Activated T-helper 1 cell treated with anti-CD3 and anti-CD28 coated beads, Interleukin-2, amount 50 U/mL, for 16 hours (primary cell): ENCODE measurements at regions not wholly inside any gene's neighbourhood (a gene's known extent, or its start where the extent isn't known, plus 50 kb on each side); places are given as distances from the start of the nearest gene placed in this dataset.

Experiments
- DNase-seq, 2 donors: peaks; one replicate each; pipeline ENCODE4 v3.0.0-alpha.2; 2020; ENCODE audit warnings: low read depth in 1 of 2, low spot score in 1 of 2

GRCh38 chr5:68958428-68958827, 135.4 kb upstream of the SLC30A5 start:
- DNase-seq: no peak

GRCh38 chr5:68960456-68960855, 133.4 kb upstream of the SLC30A5 start:
- no peak for DNase-seq

- no peak for DNase-seq
Observed at GRCh38 chr5:68960961-68961360, 132.9 kb upstream of the SLC30A5 start.

- DNase-seq: no peak
Observed at GRCh38 chr5:68961762-68962161, 132.1 kb upstream of the SLC30A5 start.

DNA sequence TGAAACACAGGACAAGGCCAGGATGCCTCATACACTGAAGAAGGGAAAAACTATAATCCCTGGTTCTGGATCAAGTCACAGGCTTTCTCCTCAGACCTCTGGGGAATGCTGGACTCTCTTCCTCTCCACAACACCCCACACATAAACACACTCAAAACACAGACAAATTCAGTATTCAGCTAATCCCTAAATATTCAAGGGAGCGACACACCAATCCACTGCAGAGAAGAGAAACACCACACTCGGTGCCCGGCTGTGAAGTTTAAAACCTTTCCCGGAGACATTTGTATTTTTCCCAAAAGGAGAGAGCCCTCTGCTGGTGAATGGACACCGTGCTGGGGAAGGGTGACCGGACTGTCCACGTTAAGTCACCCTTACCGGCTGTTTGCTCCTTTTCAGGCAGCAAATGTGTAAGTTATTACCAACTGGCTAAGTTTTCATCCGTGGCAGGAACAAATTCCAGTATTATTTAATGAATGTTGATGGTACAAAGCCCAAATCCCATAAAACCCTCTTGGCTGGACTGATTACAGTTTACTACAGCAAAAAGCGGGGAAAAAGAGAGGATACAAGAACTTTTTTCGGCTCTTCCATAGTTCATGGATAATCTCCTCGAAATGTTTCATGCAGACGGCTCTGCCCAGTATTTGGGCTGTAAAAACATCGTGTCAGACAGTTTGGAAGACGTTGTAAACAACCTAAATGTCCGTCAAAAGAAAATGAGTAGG, 130.9 kb upstream of the SLC30A5 start:
- DNase-seq: no peak

GRCh38 chr5:68964679-68965078, 129.1 kb upstream of the SLC30A5 start:
- DNase-seq: no peak

DNA sequence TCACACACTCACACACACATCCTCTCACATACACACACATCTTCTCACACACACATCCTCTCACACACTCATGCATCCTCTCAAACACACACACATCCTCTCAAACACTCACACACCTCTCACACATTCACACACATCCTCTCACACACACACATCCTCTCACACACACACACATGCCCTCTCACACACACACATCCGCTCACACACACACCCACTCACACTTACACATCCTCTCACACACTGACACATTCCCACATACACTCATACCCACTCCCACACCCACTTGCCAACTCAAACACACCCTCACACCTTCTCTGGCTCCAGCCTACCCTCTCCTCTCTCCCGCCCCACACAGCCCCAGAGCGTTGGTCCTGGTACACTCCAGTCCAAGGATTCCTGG, 127.9 kb upstream of the SLC30A5 start:
- DNase-seq: no peak

DNA sequence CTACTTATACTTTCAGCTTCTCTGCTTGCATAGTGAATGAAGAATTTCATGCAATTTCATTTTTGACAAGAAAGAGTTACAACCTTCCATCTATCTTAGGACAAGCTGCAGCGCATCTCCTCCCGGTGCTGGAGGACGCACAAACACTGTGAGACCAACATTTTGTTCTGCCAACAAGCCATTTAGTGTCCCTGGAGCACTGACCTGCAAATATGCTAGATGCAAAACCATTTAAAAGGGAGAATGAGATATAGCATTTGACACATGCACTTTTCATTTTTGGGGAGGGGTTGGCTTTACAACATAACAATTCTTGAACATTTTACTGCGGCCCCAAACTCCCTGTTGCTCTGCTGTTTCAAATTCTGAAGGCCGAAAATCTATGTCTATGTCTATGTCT, 127.2 kb upstream of the SLC30A5 start:
- no peak for DNase-seq

DNA sequence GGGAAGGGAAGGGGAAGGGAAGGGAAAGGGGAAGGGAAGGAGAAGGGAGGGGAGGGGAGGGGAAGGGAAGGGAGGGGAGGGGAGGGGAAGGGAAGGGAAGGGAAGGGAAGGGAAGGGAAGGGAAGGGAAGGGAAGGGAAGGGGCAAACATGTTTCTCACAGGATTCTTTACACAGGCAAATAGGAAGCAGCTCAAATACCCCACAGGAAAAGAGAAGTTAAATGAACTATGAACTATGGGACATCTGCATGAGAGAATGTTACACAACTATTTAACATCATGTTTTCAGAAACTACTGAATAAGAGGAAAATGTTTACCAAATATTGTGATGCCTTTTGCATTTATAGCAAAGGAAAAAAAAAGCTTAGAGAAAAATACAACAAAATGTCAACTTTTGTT, 125.4 kb upstream of the SLC30A5 start:
- no peak for DNase-seq

- DNase-seq: no peak
Observed at GRCh38 chr5:68970617-68971016, 123.2 kb upstream of the SLC30A5 start.

DNA sequence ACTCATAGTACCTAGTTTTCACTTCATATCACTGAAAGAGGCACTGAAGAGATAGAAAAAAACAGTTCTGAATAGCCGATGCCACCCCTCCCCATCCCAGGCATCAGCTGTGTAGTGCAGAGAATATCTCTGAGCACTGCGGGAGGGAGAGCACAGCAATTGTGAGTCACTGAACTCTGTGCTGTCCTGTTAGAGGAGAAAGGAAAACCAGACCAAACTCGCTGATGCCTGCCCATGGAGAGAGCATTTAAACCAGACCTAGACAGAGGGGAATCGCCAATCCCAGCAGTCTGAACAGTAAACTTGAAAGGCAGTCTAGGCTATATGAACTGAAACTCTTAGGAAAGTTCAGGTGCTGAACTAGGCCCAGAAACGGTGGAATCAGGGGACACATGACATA, 120.1 kb upstream of the SLC30A5 start:
- no peak for DNase-seq

DNA sequence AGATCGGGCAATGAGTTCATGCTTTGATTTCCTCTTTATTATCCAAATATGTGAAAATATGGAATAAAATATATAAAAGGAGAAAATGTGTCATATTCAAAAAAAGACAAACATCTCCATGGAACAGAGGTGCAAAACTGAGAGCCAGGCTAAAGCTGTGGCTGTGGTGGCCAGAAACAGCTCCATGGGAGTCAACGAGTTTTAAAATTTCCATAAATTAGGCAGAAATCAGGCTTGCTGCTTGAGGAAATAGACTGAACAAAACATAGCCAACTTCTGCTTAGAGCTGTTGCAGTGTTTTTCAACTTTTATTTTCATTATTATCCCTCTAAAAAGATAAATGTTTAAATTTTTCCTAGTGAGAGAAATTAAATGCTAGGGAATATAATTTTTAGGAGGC, 110.8 kb upstream of the SLC30A5 start:
- no peak for DNase-seq

DNA sequence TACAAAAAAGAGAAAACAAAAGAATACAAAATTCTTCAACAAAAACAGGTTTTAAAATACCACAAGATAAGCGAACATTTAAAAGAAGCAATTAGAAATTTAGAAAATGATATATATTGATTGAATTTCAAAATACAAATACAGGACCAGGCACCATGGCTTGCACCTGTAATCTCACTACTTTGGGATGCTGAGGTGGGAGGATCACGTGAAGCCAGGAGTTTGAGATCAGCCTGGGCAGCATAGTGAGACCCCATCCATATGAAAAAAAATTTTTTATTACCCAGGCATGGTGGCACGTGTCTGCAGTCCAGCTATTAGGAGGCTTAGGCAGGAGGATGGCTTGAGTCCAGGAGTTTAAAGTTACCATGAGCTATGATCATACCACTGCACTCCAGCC, 109.9 kb upstream of the SLC30A5 start:
- no peak for DNase-seq

DNA sequence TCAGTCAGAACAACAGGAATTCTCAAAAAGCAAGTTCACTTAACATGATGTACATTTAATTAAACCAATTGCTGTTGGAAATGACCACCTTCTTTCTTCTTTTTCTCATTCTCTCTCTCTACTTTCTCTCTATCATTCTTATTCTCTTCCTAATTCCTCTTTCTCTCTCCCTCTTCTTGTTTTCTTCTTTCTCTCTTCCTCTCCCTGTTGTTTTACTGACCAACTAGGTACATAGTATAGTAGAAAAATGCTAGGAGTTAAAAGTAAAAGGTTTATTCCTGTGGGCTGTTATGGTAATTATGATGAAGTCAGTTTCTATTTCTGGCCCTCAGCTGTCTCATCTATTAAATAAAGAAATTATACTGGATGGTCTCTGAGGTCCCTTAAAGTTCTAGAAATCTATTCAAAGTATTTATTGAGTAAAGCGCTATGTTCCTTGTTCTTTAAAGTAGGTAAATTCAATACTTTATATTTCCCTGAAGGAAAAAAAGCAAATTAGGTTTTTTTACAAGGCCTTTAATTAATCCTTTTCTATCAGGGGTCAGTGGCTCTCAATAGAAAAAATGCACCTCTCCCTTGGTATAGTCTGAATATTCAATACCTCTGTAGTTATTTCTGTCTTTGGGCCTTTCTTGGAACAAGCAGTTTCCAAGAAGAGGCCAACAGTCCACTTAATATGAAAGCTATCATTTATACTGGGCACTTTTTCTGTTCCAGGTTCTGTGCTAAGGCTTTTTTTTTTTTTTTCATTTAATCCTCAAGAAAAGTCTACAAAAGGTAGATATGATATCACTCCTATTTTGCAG, 102.3 kb upstream of the SLC30A5 start:
- no peak for DNase-seq

DNA sequence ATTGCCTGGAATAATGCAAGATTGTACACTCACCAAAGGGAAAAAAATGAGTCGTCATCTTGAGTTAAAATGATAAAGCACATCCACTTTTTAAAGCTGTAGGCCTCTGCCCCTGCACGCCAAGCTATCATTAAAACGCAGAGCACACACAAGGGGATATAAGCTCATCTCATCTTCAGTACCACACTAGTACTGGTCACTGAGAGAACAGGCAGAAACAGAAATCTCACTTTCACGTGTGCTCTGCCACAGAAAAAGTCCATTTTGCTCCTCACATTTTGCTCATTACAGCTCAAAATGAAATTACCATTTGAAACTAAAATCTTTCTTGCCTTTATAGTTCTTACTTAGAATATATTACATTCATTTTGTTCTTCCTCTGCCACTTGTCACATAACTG, 99.2 kb upstream of the SLC30A5 start:
- DNase-seq: no peak

- DNase-seq: no peak
Observed at GRCh38 chr5:68995845-68996545, 97.8 kb upstream of the SLC30A5 start.

GRCh38 chr5:68999181-68999580, 94.6 kb upstream of the SLC30A5 start:
- no peak for DNase-seq

- no peak for DNase-seq
Observed at GRCh38 chr5:69000216-69000919, 93.4 kb upstream of the SLC30A5 start.

DNA sequence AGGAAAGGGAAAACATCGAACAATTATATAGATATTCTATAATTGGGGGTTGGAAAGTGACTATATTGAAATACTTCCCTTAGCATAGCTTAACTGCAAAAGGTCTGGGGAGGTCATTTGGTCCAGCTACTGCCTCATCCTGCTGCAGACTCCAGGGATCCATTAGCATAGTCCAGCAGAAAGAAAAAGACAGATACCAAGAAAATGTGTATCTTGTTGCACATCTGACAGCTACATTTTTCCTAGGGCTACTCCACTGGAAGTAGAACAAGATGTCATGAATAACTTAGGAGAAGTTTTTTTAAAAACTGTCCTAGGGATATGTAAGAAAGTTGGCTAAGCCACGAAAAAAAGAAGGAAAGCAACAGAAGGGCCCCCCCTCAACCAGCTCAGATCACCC, 92.9 kb upstream of the SLC30A5 start:
- no peak for DNase-seq

DNA sequence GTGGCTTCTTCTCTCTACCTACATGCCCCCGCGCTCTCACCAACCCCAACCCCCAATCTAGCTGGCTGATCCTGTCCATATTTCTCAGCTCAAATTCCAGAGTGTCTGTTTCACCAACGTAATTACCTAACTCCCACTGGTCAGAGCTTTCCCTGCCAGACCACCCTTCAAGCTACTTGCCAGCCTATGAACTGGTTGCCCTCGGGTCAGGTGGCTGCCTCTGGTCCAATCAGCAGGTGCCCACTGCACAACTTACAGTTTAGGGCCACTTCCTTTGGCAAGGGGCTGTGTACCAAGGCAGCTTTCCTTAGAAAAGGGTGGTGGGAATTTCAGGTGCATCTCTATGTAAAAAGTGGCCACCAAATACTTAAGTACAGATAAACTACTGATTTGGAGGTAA, 92.2 kb upstream of the SLC30A5 start:
- DNase-seq: no peak

GRCh38 chr5:69004127-69004526, 89.7 kb upstream of the SLC30A5 start:
- DNase-seq: no peak

GRCh38 chr5:69004676-69005075, 89.1 kb upstream of the SLC30A5 start:
- DNase-seq: no peak
